ENCODE measurements at regions not wholly inside any gene's neighbourhood (a gene's known extent, or its start where the extent isn't known, plus 50 kb on each side); places are given as distances from the start of the nearest gene placed in this dataset.
"Not testable (repeated sequence)": the region's sequence is repeated elsewhere in the genome, so short reads cannot be mapped to it uniquely, and the experiment has no call there.

DNA sequence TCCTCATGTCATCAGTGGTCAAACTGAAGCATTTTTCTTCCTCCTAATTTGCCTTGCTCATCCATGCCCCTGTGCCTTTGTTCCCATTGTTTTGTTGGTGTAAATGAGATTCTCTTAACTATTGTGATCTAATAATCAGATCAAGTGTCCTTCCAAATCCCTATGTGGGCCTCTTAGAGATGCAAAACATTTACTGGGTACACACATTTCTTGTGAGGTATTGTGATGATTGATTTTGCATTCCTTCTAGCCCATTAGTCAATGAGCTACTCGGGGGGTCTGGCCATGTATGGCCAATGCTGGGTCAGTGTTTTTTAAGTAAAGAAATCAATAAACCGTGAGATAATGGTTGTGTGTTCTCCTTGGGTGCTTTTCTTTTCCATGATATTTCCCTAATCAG, 580.4 kb downstream of the VGLL3 start:
- Histone ChIP-seq H3K9ac (ENCODE audit: low read depth in 1 of 2, low read length in 2 of 2) (no peak overlapping the region), H3K36me3 (ENCODE audit: control insufficient read depth in 4 of 4, insufficient read depth in 3 of 4, low read depth in 1 of 4, low read length in 3 of 4) (no peaks in the 10 kb centered on the region), H3K9me3 (ENCODE audit: control insufficient read depth in 4 of 4, low read length in 3 of 4) (no peaks in the 10 kb centered on the region), H3K27ac (ENCODE audit: low read depth in 1 of 2, low read length in 2 of 2) (no peak overlapping the region), H3K27me3 (ENCODE audit: control insufficient read depth in 4 of 4, insufficient read depth in 4 of 4, low read length in 3 of 4) (no peaks in the 10 kb centered on the region), H3K4me3 (ENCODE audit: low read depth in 1 of 3, low read length in 3 of 3) (no peak overlapping the region), H3K4me1 (ENCODE audit: control insufficient read depth in 4 of 4, insufficient read depth in 4 of 4, low read length in 3 of 4) (no peaks in the 10 kb centered on the region)
- DNase-seq (ENCODE audit: low spot score), result no peak
- WGBS, result 27% methylated on average over 2 of the region's 2 CpGs
- TF ChIP-seq EGR1 (IDR thresholded peaks at IDR 0.05; ENCODE audit: low read depth in 2 of 2) (no peak), TAF1 (conservative IDR thresholded peaks at IDR 0.05) (no peak), GABPA (IDR thresholded peaks at IDR 0.05 in 1 of 2, conservative IDR thresholded peaks at IDR 0.05 in 1 of 2) (no peak), RXRA (IDR thresholded peaks at IDR 0.05) (no peak), FOXA1 (IDR thresholded peaks at IDR 0.05) (no peak), YY1 (IDR thresholded peaks at IDR 0.05) (no peak), SP1 (IDR thresholded peaks at IDR 0.05) (no peak), FOXA2 (IDR thresholded peaks at IDR 0.05) (no peak)
- TF ChIP-seq, protein P1, sequence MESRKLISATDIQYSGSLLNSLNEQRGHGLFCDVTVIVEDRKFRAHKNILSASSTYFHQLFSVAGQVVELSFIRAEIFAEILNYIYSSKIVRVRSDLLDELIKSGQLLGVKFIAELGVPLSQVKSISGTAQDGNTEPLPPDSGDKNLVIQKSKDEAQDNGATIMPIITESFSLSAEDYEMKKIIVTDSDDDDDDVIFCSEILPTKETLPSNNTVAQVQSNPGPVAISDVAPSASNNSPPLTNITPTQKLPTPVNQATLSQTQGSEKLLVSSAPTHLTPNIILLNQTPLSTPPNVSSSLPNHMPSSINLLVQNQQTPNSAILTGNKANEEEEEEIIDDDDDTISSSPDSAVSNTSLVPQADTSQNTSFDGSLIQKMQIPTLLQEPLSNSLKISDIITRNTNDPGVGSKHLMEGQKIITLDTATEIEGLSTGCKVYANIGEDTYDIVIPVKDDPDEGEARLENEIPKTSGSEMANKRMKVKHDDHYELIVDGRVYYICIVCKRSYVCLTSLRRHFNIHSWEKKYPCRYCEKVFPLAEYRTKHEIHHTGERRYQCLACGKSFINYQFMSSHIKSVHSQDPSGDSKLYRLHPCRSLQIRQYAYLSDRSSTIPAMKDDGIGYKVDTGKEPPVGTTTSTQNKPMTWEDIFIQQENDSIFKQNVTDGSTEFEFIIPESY (IDR thresholded peaks at IDR 0.05), result no peak
- TF ChIP-seq, protein P2, sequence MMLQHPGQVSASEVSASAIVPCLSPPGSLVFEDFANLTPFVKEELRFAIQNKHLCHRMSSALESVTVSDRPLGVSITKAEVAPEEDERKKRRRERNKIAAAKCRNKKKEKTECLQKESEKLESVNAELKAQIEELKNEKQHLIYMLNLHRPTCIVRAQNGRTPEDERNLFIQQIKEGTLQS (IDR thresholded peaks at IDR 0.05), result no peak
- TF ChIP-seq, protein P3, sequence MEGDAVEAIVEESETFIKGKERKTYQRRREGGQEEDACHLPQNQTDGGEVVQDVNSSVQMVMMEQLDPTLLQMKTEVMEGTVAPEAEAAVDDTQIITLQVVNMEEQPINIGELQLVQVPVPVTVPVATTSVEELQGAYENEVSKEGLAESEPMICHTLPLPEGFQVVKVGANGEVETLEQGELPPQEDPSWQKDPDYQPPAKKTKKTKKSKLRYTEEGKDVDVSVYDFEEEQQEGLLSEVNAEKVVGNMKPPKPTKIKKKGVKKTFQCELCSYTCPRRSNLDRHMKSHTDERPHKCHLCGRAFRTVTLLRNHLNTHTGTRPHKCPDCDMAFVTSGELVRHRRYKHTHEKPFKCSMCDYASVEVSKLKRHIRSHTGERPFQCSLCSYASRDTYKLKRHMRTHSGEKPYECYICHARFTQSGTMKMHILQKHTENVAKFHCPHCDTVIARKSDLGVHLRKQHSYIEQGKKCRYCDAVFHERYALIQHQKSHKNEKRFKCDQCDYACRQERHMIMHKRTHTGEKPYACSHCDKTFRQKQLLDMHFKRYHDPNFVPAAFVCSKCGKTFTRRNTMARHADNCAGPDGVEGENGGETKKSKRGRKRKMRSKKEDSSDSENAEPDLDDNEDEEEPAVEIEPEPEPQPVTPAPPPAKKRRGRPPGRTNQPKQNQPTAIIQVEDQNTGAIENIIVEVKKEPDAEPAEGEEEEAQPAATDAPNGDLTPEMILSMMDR (IDR thresholded peaks at IDR 0.05; ENCODE audit: low read depth, low read length, missing input control), result no peak

DNA sequence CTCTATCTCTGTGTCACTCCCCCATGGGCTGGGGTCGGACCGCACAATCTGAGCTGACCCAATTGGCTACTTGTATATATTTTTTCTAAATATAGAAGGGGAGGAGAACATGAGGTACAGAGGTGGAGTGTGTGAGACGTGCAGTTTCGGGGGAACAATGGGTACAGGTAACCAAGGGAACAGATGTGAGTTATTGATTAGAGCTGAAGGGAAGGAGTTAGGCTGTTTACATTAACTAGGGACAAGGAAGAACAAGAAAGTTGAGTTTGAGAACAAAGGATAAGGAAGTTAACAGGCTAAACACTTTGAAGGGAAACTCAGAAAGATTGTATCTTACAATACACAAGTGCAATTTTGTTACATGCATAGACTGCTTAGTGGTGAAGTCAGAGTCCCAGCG, 601.2 kb downstream of the VGLL3 start:
- not testable (repeated sequence) for H3K9me3 ChIP-seq (ENCODE audit: control insufficient read depth in 4 of 4, low read length in 3 of 4); H3K27me3 ChIP-seq (ENCODE audit: control insufficient read depth in 4 of 4, insufficient read depth in 4 of 4, low read length in 3 of 4); H3K4me1 ChIP-seq (ENCODE audit: control insufficient read depth in 4 of 4, insufficient read depth in 4 of 4, low read length in 3 of 4); H3K9ac ChIP-seq (ENCODE audit: low read depth in 1 of 2, low read length in 2 of 2); H3K4me3 ChIP-seq (ENCODE audit: low read depth in 1 of 3, low read length in 3 of 3); H3K36me3 ChIP-seq (ENCODE audit: control insufficient read depth in 4 of 4, insufficient read depth in 3 of 4, low read depth in 1 of 4, low read length in 3 of 4); H3K27ac ChIP-seq (ENCODE audit: low read depth in 1 of 2, low read length in 2 of 2); DNase-seq (ENCODE audit: low spot score)
- WGBS, result 68% methylated on average over 5 of the region's 5 CpGs

DNA sequence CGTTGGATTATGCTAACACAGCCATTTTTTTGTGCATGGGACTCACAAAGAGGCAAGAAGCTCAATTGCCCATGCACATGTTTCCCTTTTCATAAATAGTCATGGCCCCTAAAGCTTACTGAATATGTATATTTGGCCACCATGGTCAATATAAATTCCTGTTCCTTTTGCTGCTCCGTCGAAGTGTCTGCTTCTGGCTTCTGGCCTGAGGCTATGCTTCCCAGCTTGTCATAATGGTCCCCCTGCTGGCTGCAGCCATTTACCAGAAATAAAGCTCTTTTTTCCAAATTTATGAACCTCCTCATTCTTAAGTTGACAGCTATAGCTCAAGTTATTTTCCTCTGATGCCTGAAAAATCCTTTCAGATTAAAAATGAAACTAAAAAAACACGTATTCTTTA, 602.1 kb downstream of the VGLL3 start:
- H3K9me3 ChIP-seq (ENCODE audit: control insufficient read depth in 4 of 4, low read length in 3 of 4), result no peaks in the 10 kb centered on the region

More for the DNA sequence above, 602.1 kb downstream of the VGLL3 start:
- Histone ChIP-seq H3K27me3 (ENCODE audit: control insufficient read depth in 4 of 4, insufficient read depth in 4 of 4, low read length in 3 of 4) (no peaks in the 10 kb centered on the region), H3K4me3 (ENCODE audit: low read depth in 1 of 3, low read length in 3 of 3) (no peak overlapping the region), H3K4me1 (ENCODE audit: control insufficient read depth in 4 of 4, insufficient read depth in 4 of 4, low read length in 3 of 4) (no peaks in the 10 kb centered on the region), H3K9ac (ENCODE audit: low read depth in 1 of 2, low read length in 2 of 2) (no peak overlapping the region), H3K27ac (ENCODE audit: low read depth in 1 of 2, low read length in 2 of 2) (no peak overlapping the region), H3K36me3 (ENCODE audit: control insufficient read depth in 4 of 4, insufficient read depth in 3 of 4, low read depth in 1 of 4, low read length in 3 of 4) (no peaks in the 10 kb centered on the region)
- DNase-seq (ENCODE audit: low spot score), result no peak
- TF ChIP-seq, protein P3 (IDR thresholded peaks at IDR 0.05; ENCODE audit: low read depth, low read length, missing input control), result no peak
- peak; percentile 21 to 24 for TF ChIP-seq RAD21 (IDR thresholded peaks at IDR 0.05)
- 64% methylated on average over 4 of the region's 4 CpGs for WGBS
